Activated CD8-positive, alpha-beta memory T cell treated with anti-CD3 and anti-CD28 coated beads, Interleukin-2, amount 10 ng/mL, durations not matched to agents 7 days and 5 days (primary cell): ENCODE measurements at regions not wholly inside any gene's neighbourhood (a gene's known extent, or its start where the extent isn't known, plus 50 kb on each side); places are given as distances from the start of the nearest gene placed in this dataset.

Source experiments
- ATAC-seq: fragments of 150-1000 bp; cut with Tn5 transposase; one replicate; pipeline ENCODE4 v1.10.0; 2021; ENCODE audit warnings: moderate library complexity
- CTCF ChIA-PET: fragments of 350-600 bp; sonication (Branson Sonifier 250); formaldehyde crosslinking; loops from one replicate; lab custom pipeline; 2021; ENCODE audit warnings: antibody characterized with exemption; lab: Charles Lee
- DNase-seq: peaks from one replicate; pipeline ENCODE4 v3.0.0-alpha.2; 2020
- H3K27ac Mint-ChIP-seq: one replicate; pipeline ENCODE4 v1.8.0; 2021; ENCODE audit warnings: mild to moderate bottlenecking, mixed read lengths
- H3K27me3 Mint-ChIP-seq: one replicate; pipeline ENCODE4 v1.8.0; 2021; ENCODE audit warnings: mixed read lengths
- H3K36me3 Mint-ChIP-seq: one replicate; pipeline ENCODE4 v1.8.0; 2021; ENCODE audit warnings: mild to moderate bottlenecking, mixed read lengths
- H3K4me1 Mint-ChIP-seq: one replicate; pipeline ENCODE4 v1.8.0; 2021; ENCODE audit warnings: mixed read lengths
- H3K4me3 Mint-ChIP-seq: one replicate; pipeline ENCODE4 v1.8.0; 2021; ENCODE audit warnings: mild to moderate bottlenecking, moderate library complexity, mixed read lengths
- H3K9me3 Mint-ChIP-seq: one replicate; pipeline ENCODE4 v1.8.0; 2022; ENCODE audit warnings: low read depth, mixed read lengths

- Mint-ChIP-seq H3K27me3 (no peaks in the 10 kb centered on the region), H3K9me3 (no peaks in the 10 kb centered on the region), H3K4me1 (no peaks in the 10 kb centered on the region), H3K27ac (no peak overlapping the region), H3K36me3 (no peaks in the 10 kb centered on the region), H3K4me3 (no peak overlapping the region)
- ATAC-seq (no peak), DNase-seq (no peak)
- CTCF ChIA-PET = no interaction called here
Observed at GRCh38 chr14:53879022-53879686, 77.5 kb downstream of the BMP4 start.

GRCh38 chr14:53875324-53875897 is 81.2 kb downstream of the BMP4 start:
- Mint-ChIP-seq H3K27me3 (no peaks in the 10 kb centered on the region), H3K4me1 (no peaks in the 10 kb centered on the region), H3K27ac (no peak overlapping the region), H3K9me3 (no peaks in the 10 kb centered on the region), H3K4me3 (no peak overlapping the region), H3K36me3 (no peaks in the 10 kb centered on the region)
- CTCF ChIA-PET = no interaction called here
- DNase-seq (no peak), ATAC-seq (no peak)

- CTCF ChIA-PET = no interaction called here
- Mint-ChIP-seq H3K4me1 (no peaks in the 10 kb centered on the region), H3K9me3 (no peaks in the 10 kb centered on the region), H3K36me3 (no peaks in the 10 kb centered on the region), H3K27ac (no peak overlapping the region), H3K27me3 (no peaks in the 10 kb centered on the region), H3K4me3 (no peak overlapping the region)
- ATAC-seq (no peak), DNase-seq (no peak)
Observed at GRCh38 chr14:53874704-53875103, 81.9 kb downstream of the BMP4 start.

- H3K27ac Mint-ChIP-seq = no peak overlapping the region
- no peaks in the 10 kb centered on the region for H3K27me3 Mint-ChIP-seq
- no peak overlapping the region for H3K4me3 Mint-ChIP-seq
- no peaks in the 10 kb centered on the region for H3K36me3 Mint-ChIP-seq
- H3K4me1 Mint-ChIP-seq = no peaks in the 10 kb centered on the region
- CTCF ChIA-PET = interaction anchor here (2.3 kb wide), 1 partner anchor 10 kb away, joined by 6 read pairs; no protein-coding TSS in a partner anchor
- no peaks in the 10 kb centered on the region for H3K9me3 Mint-ChIP-seq
- ATAC-seq = no peak
- DNase-seq = no peak
Observed at GRCh38 chr14:53872681-53873089, 83.9 kb downstream of the BMP4 start.

GRCh38 chr14:53871951-53872350 is 84.7 kb downstream of the BMP4 start:
- ATAC-seq (no peak), DNase-seq (no peak)
- CTCF ChIA-PET = interaction anchor here (2.3 kb wide), 1 partner anchor 11 kb away, joined by 6 read pairs; no protein-coding TSS in a partner anchor
- Mint-ChIP-seq H3K36me3 (no peaks in the 10 kb centered on the region), H3K27ac (no peak overlapping the region), H3K9me3 (no peaks in the 10 kb centered on the region), H3K4me3 (no peak overlapping the region), H3K27me3 (no peaks in the 10 kb centered on the region), H3K4me1 (no peaks in the 10 kb centered on the region)

GRCh38 chr14:53871011-53871410 is 85.6 kb downstream of the BMP4 start:
- Mint-ChIP-seq H3K9me3 (no peaks in the 10 kb centered on the region), H3K27ac (no peak overlapping the region), H3K4me3 (no peak overlapping the region), H3K4me1 (no peaks in the 10 kb centered on the region), H3K27me3 (no peaks in the 10 kb centered on the region), H3K36me3 (no peaks in the 10 kb centered on the region)
- CTCF ChIA-PET = no interaction called here
- DNase-seq (no peak), ATAC-seq (no peak)

- H3K27ac Mint-ChIP-seq = no peak overlapping the region
Observed at GRCh38 chr14:53865711-53866110, 90.9 kb downstream of the BMP4 start.

GRCh38 chr14:53861781-53862180 is 94.8 kb downstream of the BMP4 start:
- no peak for ATAC-seq

More at GRCh38 chr14:53865711-53866110, 90.9 kb downstream of the BMP4 start:
- Mint-ChIP-seq H3K9me3 (no peaks in the 10 kb centered on the region), H3K27me3 (no peaks in the 10 kb centered on the region), H3K4me3 (no peak overlapping the region), H3K36me3 (no peaks in the 10 kb centered on the region), H3K4me1 (no peaks in the 10 kb centered on the region)
- DNase-seq (no peak), ATAC-seq (no peak)
- CTCF ChIA-PET = no interaction called here

GRCh38 chr14:53858345-53858684 is 98.3 kb downstream of the BMP4 start:
- Mint-ChIP-seq H3K27ac (no peak overlapping the region), H3K9me3 (no peaks in the 10 kb centered on the region), H3K4me1 (no peaks in the 10 kb centered on the region), H3K36me3 (no peaks in the 10 kb centered on the region), H3K4me3 (no peak overlapping the region), H3K27me3 (no peaks in the 10 kb centered on the region)
- no peak for ATAC-seq
- CTCF ChIA-PET = no interaction called here
- DNase-seq = no peak

More at GRCh38 chr14:53861781-53862180, 94.8 kb downstream of the BMP4 start:
- no peak overlapping the region for H3K4me3 Mint-ChIP-seq
- CTCF ChIA-PET = no interaction called here
- H3K9me3 Mint-ChIP-seq = no peaks in the 10 kb centered on the region
- no peak overlapping the region for H3K27ac Mint-ChIP-seq
- DNase-seq = no peak
- H3K4me1 Mint-ChIP-seq = no peaks in the 10 kb centered on the region
- no peaks in the 10 kb centered on the region for H3K27me3 Mint-ChIP-seq
- no peaks in the 10 kb centered on the region for H3K36me3 Mint-ChIP-seq

GRCh38 chr14:53857625-53858344 is 98.8 kb downstream of the BMP4 start:
- CTCF ChIA-PET = interaction anchor here (0.5 kb wide), 1 partner anchor 271 kb away, joined by 3 read pairs; no protein-coding TSS in a partner anchor
- no peak overlapping the region for H3K4me3 Mint-ChIP-seq

GRCh38 chr14:53855574-53855973 is 101.1 kb downstream of the BMP4 start:
- no peak for DNase-seq
- H3K36me3 Mint-ChIP-seq = no peaks in the 10 kb centered on the region
- H3K4me1 Mint-ChIP-seq = no peaks in the 10 kb centered on the region
- no peaks in the 10 kb centered on the region for H3K27me3 Mint-ChIP-seq
- no peak overlapping the region for H3K4me3 Mint-ChIP-seq
- no peak for ATAC-seq
- H3K9me3 Mint-ChIP-seq = no peaks in the 10 kb centered on the region
- H3K27ac Mint-ChIP-seq = no peak overlapping the region
- CTCF ChIA-PET = no interaction called here

More at GRCh38 chr14:53857625-53858344, 98.8 kb downstream of the BMP4 start:
- Mint-ChIP-seq H3K27ac (no peak overlapping the region), H3K9me3 (no peaks in the 10 kb centered on the region), H3K27me3 (no peaks in the 10 kb centered on the region), H3K36me3 (no peaks in the 10 kb centered on the region), H3K4me1 (no peaks in the 10 kb centered on the region)
- ATAC-seq (no peak), DNase-seq (no peak)

GRCh38 chr14:53855127-53855526 is 101.5 kb downstream of the BMP4 start:
- no peaks in the 10 kb centered on the region for H3K27me3 Mint-ChIP-seq
- DNase-seq (no peak), ATAC-seq (no peak)
- CTCF ChIA-PET = no interaction called here
- no peaks in the 10 kb centered on the region for H3K9me3 Mint-ChIP-seq
- H3K4me3 Mint-ChIP-seq = no peak overlapping the region
- no peak overlapping the region for H3K27ac Mint-ChIP-seq
- no peaks in the 10 kb centered on the region for H3K4me1 Mint-ChIP-seq
- no peaks in the 10 kb centered on the region for H3K36me3 Mint-ChIP-seq

GRCh38 chr14:53851394-53852090 is 105.1 kb downstream of the BMP4 start:
- Mint-ChIP-seq H3K27me3 (no peaks in the 10 kb centered on the region), H3K27ac (no peak overlapping the region), H3K9me3 (no peaks in the 10 kb centered on the region), H3K4me1 (no peaks in the 10 kb centered on the region), H3K4me3 (no peak overlapping the region), H3K36me3 (no peaks in the 10 kb centered on the region)
- no peak for DNase-seq
- ATAC-seq = no peak
- CTCF ChIA-PET = no interaction called here
